GM12878 (cell line): ENCODE measurements at regions not wholly inside any gene's neighbourhood (a gene's known extent, or its start where the extent isn't known, plus 50 kb on each side); places are given as distances from the start of the nearest gene placed in this dataset.

ENCODE experiments used
- ATAC-seq: fragments of 200-7000 bp; cut with Tn5 transposase; 3 replicates; pipeline ENCODE4 v1.9.1; 2020; ENCODE audit warnings: mild to moderate bottlenecking, moderate library complexity
- BruUV-seq: library from RNA; stranded (reverse); fragments of 400-500 nt; replicated peaks from 2 replicates; lab custom pipeline; 2021; lab: Mats Ljungman, UMichigan
- CTCF ChIA-PET: fragments of 300-600 bp; sonication (Branson Sonifier 250); formaldehyde crosslinking; extraction: SDS; loops from one replicate; lab custom pipeline; 2021; ENCODE audit warnings: inconsistent platforms; lab: Yijun Ruan, JAX
- POLR2A ChIA-PET: fragments of 350-600 bp; formaldehyde crosslinking; extraction: SDS; loops from one replicate; lab custom pipeline; 2021; ENCODE audit warnings: inconsistent platforms; lab: Charles Lee
- RAD21 ChIA-PET: fragments of 300-600 bp; sonication (Branson Sonifier 250); formaldehyde crosslinking; loops from one replicate; lab custom pipeline; 2023; ENCODE audit warnings: antibody characterized with exemption; ENCODE audit not compliant: unreplicated experiment; lab: Charles Lee
- SMC1A ChIA-PET: fragments of 300-600 bp; sonication (Branson Sonifier 250); formaldehyde crosslinking; loops from one replicate; lab custom pipeline; 2023; ENCODE audit not compliant: unreplicated experiment, uncharacterized antibody; lab: Charles Lee
- DNase-seq: peaks from one replicate; pipeline ENCODE4 v3.0.0-alpha.2; 2011; ENCODE audit warnings: low read depth, low spot score
- FAIRE-seq: peaks from 3 replicates; lab custom pipeline; 2011; peaks lifted over from hg19 to GRCh38; lab: Jason Lieb, UNC
- H2AFZ ChIP-seq: 2 replicates; pipeline ENCODE4 v1.6.0; 2011; ENCODE audit warnings: low read depth, low read length, control low read depth; ENCODE audit not compliant: control insufficient read depth
- H3K27ac ChIP-seq: 2 replicates; pipeline ENCODE4 v1.5.1; 2011; ENCODE audit warnings: control low read depth; ENCODE audit not compliant: control insufficient read depth, insufficient read depth
- H3K27me3 ChIP-seq, 2 experiments: replicated peaks in 1 of 2; 2 replicates each; pipeline versions ENCODE4 v1.6.0 to v1.6.1; 2011; ENCODE audit warnings: low read length in 1 of 2; ENCODE audit not compliant: control insufficient read depth in 2 of 2, insufficient read depth in 2 of 2
- H3K36me3 ChIP-seq, 2 experiments: 2 replicates each; pipeline ENCODE4 v1.5.1; 2011; ENCODE audit warnings: low read length in 1 of 2; ENCODE audit not compliant: control insufficient read depth in 2 of 2, insufficient read depth in 2 of 2
- H3K4me1 ChIP-seq: 2 replicates; pipeline ENCODE4 v1.6.1; 2011; ENCODE audit warnings: mild to moderate bottlenecking, low read length, moderate library complexity, mixed read lengths; ENCODE audit not compliant: control insufficient read depth, insufficient read depth
- H3K4me2 ChIP-seq: 2 replicates; pipeline ENCODE4 v1.6.0; 2011; ENCODE audit warnings: control low read depth; ENCODE audit not compliant: control insufficient read depth, insufficient read depth
- H3K4me3 ChIP-seq: fragments of 200-600 bp; sonication (generic); 2 replicates; pipeline ENCODE4 v1.5.1; 2016
- H3K79me2 ChIP-seq: 2 replicates; pipeline ENCODE4 v1.6.0; 2011; ENCODE audit warnings: low read length; ENCODE audit not compliant: control insufficient read depth, insufficient read depth
- H3K9ac ChIP-seq: 2 replicates; pipeline ENCODE4 v1.8.0; 2011; ENCODE audit warnings: low read length, control low read depth, mixed read lengths; ENCODE audit not compliant: control insufficient read depth, insufficient read depth
- H3K9me3 ChIP-seq: replicated peaks from 3 replicates; pipeline ENCODE4 v1.5.1; 2011; ENCODE audit warnings: mild to moderate bottlenecking, low read length; ENCODE audit not compliant: control insufficient read depth, insufficient read depth
- H4K20me1 ChIP-seq: 2 replicates; pipeline ENCODE4 v1.6.0; 2011; ENCODE audit not compliant: control insufficient read depth, insufficient read depth
- ASH2L ChIP-seq: fragments of 300-600, 200-600 bp; sonication (generic); IDR thresholded peaks from 2 replicates; pipeline ENCODE4 v1.6.1; 2017; ENCODE audit warnings: low read depth, mild to moderate bottlenecking, borderline replicate concordance
- BHLHE40 ChIP-seq, 2 experiments: fragments of 450-650 bp in 1 of 2; IDR thresholded peaks; 2 replicates each; pipeline ENCODE4 v1.6.1; 2011 to 2017; ENCODE audit warnings: low read depth in 2 of 2, borderline replicate concordance in 1 of 2, improper control_type of control experiment in 1 of 2, low read length in 1 of 2, mild to moderate bottlenecking in 1 of 2
- E2F4 ChIP-seq: IDR thresholded peaks from 2 replicates; pipeline ENCODE4 v1.6.1; 2012; ENCODE audit warnings: low read depth, low read length, improper control_type of control experiment
- ESRRA ChIP-seq: IDR thresholded peaks from 2 replicates; pipeline ENCODE4 v1.6.1; 2012; ENCODE audit warnings: mild to moderate bottlenecking, low read length, improper control_type of control experiment
- IKZF2 ChIP-seq, 2 experiments: fragments of 450-650 bp; IDR thresholded peaks; 2 replicates each; pipeline ENCODE4 v1.6.1; 2017; ENCODE audit warnings: mild to moderate bottlenecking in 2 of 2, moderate library complexity in 2 of 2
- NR2C1 ChIP-seq: fragments of 450-650 bp; IDR thresholded peaks from 2 replicates; pipeline ENCODE4 v1.6.1; 2017; ENCODE audit warnings: antibody characterized with exemption, mild to moderate bottlenecking, moderate library complexity
- POLR2AphosphoS5 ChIP-seq: IDR thresholded peaks from 2 replicates; pipeline ENCODE4 v1.6.1; 2011; ENCODE audit warnings: mild to moderate bottlenecking, low read length, inconsistent platforms
- ZBED1 ChIP-seq: IDR thresholded peaks from 2 replicates; pipeline ENCODE4 v1.6.1; 2016; ENCODE audit warnings: borderline replicate concordance
- WGBS: methylation state at CpG from one replicate; pipeline ENCODE4 v1.1.6; 2016; ENCODE audit warnings: low lambda C conversion rate; ENCODE audit not compliant: insufficient replicate concordance, insufficient coverage; ENCODE audit errors: missing lambda C conversion rate; 5-methylcytosine and 5-hydroxymethylcytosine counted together
- in situ Hi-C: fragments of 300-500 bp; cut with MboI; formaldehyde crosslinking; loops from 9 replicates; pipeline ENCODE4 v1.14.3; 2018; ENCODE audit warnings: mixed read lengths
- intact Hi-C: fragments of 100-400 bp; cut with micrococcal nuclease; formaldehyde crosslinking; loops from one replicate; pipeline ENCODE4 v1.14.2; 2022; ENCODE audit not compliant: unreplicated experiment

- FAIRE-seq: no peak
- Histone ChIP-seq H3K4me2 (no peak overlapping the region), H3K9ac (no peak overlapping the region), H3K9me3 (no peaks in the 10 kb centered on the region), H3K27me3 (no peaks in the 10 kb centered on the region), H3K4me1 (no peaks in the 10 kb centered on the region), H4K20me1 (no peaks in the 10 kb centered on the region), H3K27ac (no peak overlapping the region), H2AFZ (no peak overlapping the region), H3K79me2 (no peaks in the 10 kb centered on the region), H3K36me3 (no peaks in the 10 kb centered on the region), H3K4me3 (no peak overlapping the region)
- in situ Hi-C loops: no loop called here
- DNase-seq: no peak
- POLR2A ChIA-PET: no interaction called here
- no peak for ATAC-seq
- BruUV-seq: no TSS peak
- no peak for TF ChIP-seq ASH2L
- TF ChIP-seq ZBED1: no peak
- no peak for TF ChIP-seq E2F4
- intact Hi-C loops: no loop called here
- CTCF ChIA-PET: no interaction called here
- SMC1A ChIA-PET: no interaction called here
- 63% methylated on average over 8 of the region's 8 CpGs for WGBS
- RAD21 ChIA-PET: no interaction called here
These were observed 143.8 kb downstream of the CEP135 start for GRCh38 chr4:56092540-56092939.

- RAD21 ChIA-PET: no interaction called here
- no peaks in the 10 kb centered on the region for H4K20me1 ChIP-seq
- H3K4me2 ChIP-seq: no peak overlapping the region
- H3K79me2 ChIP-seq: no peaks in the 10 kb centered on the region
- POLR2A ChIA-PET: no interaction called here
- H3K27me3 ChIP-seq: no peaks in the 10 kb centered on the region
- no peak overlapping the region for H2AFZ ChIP-seq
- 81% methylated on average over 7 of the region's 7 CpGs for WGBS
- ATAC-seq: no peak
- no peak overlapping the region for H3K4me3 ChIP-seq
- DNase-seq: no peak
- H3K9ac ChIP-seq: no peak overlapping the region
- TF ChIP-seq IKZF2 (IDR thresholded peaks at IDR 0.05): no peak
- no peak for TF ChIP-seq POLR2AphosphoS5
- no peak for TF ChIP-seq NR2C1
- no peak for TF ChIP-seq BHLHE40 (IDR thresholded peaks at IDR 0.05; ENCODE audit: borderline replicate concordance in 1 of 2, low read depth in 2 of 2, low read length in 1 of 2)
- no peak for TF ChIP-seq ESRRA
- H3K27ac ChIP-seq: no peak overlapping the region
- no peaks in the 10 kb centered on the region for H3K36me3 ChIP-seq
- CTCF ChIA-PET: no interaction called here
- in situ Hi-C loops (no loop called here), intact Hi-C loops (no loop called here)
- no peaks in the 10 kb centered on the region for H3K9me3 ChIP-seq
- H3K4me1 ChIP-seq: no peaks in the 10 kb centered on the region
- FAIRE-seq: no peak
- SMC1A ChIA-PET: no interaction called here
- no TSS peak for BruUV-seq
These were observed 137.8 kb downstream of the CEP135 start for GRCh38 chr4:56086561-56086960.
